ACC112 (cell line): ENCODE measurements at regions not wholly inside any gene's neighbourhood (a gene's known extent, or its start where the extent isn't known, plus 50 kb on each side); places are given as distances from the start of the nearest gene placed in this dataset.
A peak's percentile ranks its signal among the peaks of the same experiment; 100 is the strongest.

ENCODE experiments used
- H2AFZ ChIP-seq: fragments of 200-600 bp; sonication (generic); one replicate; pipeline ENCODE4 v1.6.0; 2017; ENCODE audit warnings: antibody characterized with exemption, low read length; ENCODE audit not compliant: unreplicated experiment
- H3K27ac ChIP-seq: fragments of 200-600 bp; sonication (generic); 2 replicates; pipeline ENCODE4 v1.5.1; 2014; ENCODE audit warnings: low read depth, mild to moderate bottlenecking, antibody characterized with exemption, low read length, moderate library complexity
- H3K27me3 ChIP-seq: fragments of 200-600 bp; sonication (generic); 2 replicates; pipeline ENCODE4 v1.6.1; 2014; ENCODE audit warnings: mild to moderate bottlenecking, antibody characterized with exemption, low read length, moderate library complexity, mixed read lengths; ENCODE audit not compliant: insufficient read depth
- H3K36me3 ChIP-seq: fragments of 200-600 bp; sonication (generic); 2 replicates; pipeline ENCODE4 v1.6.1; 2016; ENCODE audit warnings: mild to moderate bottlenecking, antibody characterized with exemption, low read length, moderate library complexity, mixed read lengths; ENCODE audit not compliant: insufficient read depth
- H3K4me1 ChIP-seq: fragments of 200-600 bp; sonication (generic); one replicate; pipeline ENCODE4 v1.6.1; 2016; ENCODE audit warnings: low read length, mixed read lengths; ENCODE audit not compliant: insufficient read depth, unreplicated experiment, control insufficient read depth
- H3K4me3 ChIP-seq: fragments of 200-600 bp; sonication (generic); 2 replicates; pipeline ENCODE4 v1.5.1; 2014; ENCODE audit warnings: mild to moderate bottlenecking, low read depth, low read length
- H3K79me2 ChIP-seq: fragments of 200-600 bp; sonication (generic); one replicate; pipeline ENCODE4 v1.6.0; 2016; ENCODE audit warnings: low read length; ENCODE audit not compliant: control insufficient read depth, unreplicated experiment, insufficient read depth

DNA sequence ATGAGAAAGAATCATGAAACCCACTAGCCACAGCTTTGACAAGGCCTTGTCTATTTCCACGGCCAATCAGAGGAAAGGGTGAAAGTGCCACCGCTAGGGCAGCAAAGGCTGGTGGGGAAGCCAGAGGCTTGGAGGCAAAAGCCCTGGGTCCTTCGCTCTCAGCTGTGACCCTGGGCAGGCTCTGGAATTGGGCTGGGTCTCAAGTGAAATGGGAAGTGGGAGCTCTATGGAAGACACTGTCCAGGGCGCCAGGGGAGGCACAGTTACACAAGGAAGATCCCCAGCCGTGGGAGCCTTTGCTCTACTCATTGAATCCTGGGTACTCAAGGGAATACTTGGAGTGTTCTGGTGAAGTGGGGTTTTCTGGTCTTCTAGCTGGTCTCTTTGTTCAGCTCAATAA lies 136.2 kb downstream of the ASB7 start:
- H3K27me3 ChIP-seq: no peaks in the 10 kb centered on the region
- no peak overlapping the region for H2AFZ ChIP-seq
- H3K4me1 ChIP-seq: peaks cover 3% of the 10 kb centered on the region
- no peaks in the 10 kb centered on the region for H3K79me2 ChIP-seq
- H3K4me3 ChIP-seq: no peak overlapping the region
- H3K36me3 ChIP-seq: no peaks in the 10 kb centered on the region
- H3K27ac ChIP-seq: no peak overlapping the region

DNA sequence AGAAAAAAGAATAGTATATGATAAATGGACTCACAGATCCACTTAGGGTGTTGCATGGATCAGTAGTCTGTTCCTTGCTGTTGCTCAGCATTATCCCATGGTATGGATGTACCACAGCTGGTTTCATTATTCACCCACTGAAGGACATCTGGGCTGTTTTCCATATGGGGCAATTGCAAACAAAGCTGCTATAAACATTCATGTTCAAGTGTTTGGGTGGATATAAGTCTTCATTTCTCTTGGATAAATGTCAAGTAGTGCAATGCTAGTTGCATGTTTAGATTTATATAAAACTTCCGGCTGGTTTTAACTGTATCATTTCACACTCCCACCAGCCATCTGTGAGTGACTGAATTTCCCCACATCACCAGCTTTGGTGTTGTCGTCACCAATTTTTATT lies 137.7 kb downstream of the ASB7 start:
- H2AFZ ChIP-seq: no peak overlapping the region
- H3K36me3 ChIP-seq: no peaks in the 10 kb centered on the region
- no peaks in the 10 kb centered on the region for H3K27me3 ChIP-seq
- no peaks in the 10 kb centered on the region for H3K4me1 ChIP-seq
- H3K27ac ChIP-seq: no peak overlapping the region
- no peaks in the 10 kb centered on the region for H3K79me2 ChIP-seq
- H3K4me3 ChIP-seq: no peak overlapping the region

DNA sequence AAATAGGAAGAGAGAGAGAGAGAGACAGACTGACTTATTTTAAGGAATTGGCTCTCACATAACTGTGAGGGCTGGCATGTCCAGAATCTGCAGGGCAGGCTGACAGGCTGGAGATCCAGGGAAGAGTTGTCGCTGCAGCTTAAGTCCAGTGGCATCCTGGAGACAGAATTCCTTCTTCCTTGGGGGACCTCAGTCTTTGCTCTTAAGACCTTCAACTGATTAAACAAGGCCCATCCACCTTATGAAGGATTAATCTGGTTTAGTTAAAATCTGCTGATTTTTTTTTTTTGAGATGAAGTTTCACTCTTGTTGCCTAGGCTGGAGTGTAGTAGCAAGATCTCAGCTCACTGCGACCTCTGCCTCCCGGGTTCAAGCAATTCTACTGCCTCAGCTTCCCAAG lies 128.0 kb upstream of the ALDH1A3 start:
- Histone ChIP-seq H3K4me3 (no peak overlapping the region), H2AFZ (no peak overlapping the region), H3K36me3 (0 out of 2 replicates have a peak, but pooled peaks cover 3% of the 10 kb centered on the region), H3K79me2 (no peaks in the 10 kb centered on the region), H3K27ac (no peak overlapping the region), H3K27me3 (no peaks in the 10 kb centered on the region), H3K4me1 (no peaks in the 10 kb centered on the region)

DNA sequence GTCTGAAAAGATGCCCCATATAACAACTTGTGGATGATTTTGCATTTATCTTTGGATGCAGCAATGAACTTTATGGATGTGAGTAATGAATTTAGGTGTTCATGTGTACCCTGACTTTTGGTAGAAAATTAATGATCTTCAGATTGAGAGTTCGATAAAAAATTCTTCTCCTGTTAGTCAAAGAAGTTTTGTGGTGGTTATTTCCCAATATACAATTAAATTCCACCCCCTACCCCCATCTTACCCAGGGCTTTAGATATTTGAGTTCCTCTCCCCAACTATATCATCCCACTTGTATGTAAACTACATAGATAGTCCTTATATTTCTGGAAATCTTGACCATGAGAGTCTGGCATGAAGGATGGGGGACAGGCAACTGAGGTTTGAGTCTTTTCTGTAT lies 126.1 kb upstream of the ALDH1A3 start:
- Histone ChIP-seq H3K4me3 (no peak overlapping the region), H3K27me3 (no peaks in the 10 kb centered on the region), H2AFZ (no peak overlapping the region), H3K79me2 (no peaks in the 10 kb centered on the region), H3K27ac (no peak overlapping the region), H3K4me1 (peaks cover 6% of the 10 kb centered on the region), H3K36me3 (no peaks in the 10 kb centered on the region)

DNA sequence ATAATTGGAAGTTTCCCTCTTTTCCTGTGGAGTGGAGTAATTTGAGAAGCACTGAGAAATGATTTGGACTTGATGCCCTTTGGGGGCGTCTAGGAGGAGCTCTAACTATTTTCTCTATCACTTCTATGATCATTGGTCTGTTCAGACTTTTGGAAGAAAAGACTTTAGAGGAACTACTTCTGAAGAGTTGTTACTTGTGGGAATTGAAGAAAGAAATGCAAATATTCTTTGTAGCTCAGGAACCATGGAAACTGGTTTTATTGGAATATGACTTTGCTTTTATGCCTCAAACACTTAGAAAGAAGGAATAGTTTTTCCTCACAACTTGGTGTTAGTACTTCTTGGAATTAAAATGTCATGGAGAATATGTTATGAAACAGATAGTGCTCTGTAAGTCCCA lies 122.0 kb upstream of the ALDH1A3 start:
- H3K4me1 ChIP-seq: peaks cover 25% of the 10 kb centered on the region
- no peaks in the 10 kb centered on the region for H3K36me3 ChIP-seq
- no peak overlapping the region for H3K4me3 ChIP-seq
- no peaks in the 10 kb centered on the region for H3K27me3 ChIP-seq
- no peak overlapping the region for H3K27ac ChIP-seq
- H3K79me2 ChIP-seq: no peaks in the 10 kb centered on the region
- H2AFZ ChIP-seq: no peak overlapping the region

DNA sequence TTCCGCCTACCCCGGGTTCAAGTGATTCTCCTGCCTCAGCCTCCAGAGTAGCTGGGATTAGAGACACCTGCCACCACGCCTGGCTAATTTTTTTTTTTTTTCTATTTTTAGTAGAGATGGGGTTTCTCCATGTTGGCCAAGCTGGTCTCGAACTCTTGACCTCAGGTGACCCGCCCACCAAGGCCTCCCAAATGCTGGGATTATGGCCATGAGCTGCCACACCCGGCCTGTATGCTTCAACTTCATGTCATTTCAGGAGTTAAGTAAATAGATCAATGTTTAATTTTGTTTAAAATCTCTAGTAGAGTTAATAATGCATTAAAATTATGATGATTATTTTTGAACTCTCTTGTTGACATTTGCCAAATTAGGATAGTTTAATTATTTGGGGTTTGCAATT lies 121.1 kb upstream of the ALDH1A3 start:
- no peaks in the 10 kb centered on the region for H3K36me3 ChIP-seq
- H3K27me3 ChIP-seq: no peaks in the 10 kb centered on the region
- no peak overlapping the region for H3K4me3 ChIP-seq
- no peaks in the 10 kb centered on the region for H3K79me2 ChIP-seq
- H3K4me1 ChIP-seq: peaks cover 30% of the 10 kb centered on the region
- peak overlapping the region; percentile 46 for H3K27ac ChIP-seq
- peak overlapping the region; percentile 90 for H2AFZ ChIP-seq

DNA sequence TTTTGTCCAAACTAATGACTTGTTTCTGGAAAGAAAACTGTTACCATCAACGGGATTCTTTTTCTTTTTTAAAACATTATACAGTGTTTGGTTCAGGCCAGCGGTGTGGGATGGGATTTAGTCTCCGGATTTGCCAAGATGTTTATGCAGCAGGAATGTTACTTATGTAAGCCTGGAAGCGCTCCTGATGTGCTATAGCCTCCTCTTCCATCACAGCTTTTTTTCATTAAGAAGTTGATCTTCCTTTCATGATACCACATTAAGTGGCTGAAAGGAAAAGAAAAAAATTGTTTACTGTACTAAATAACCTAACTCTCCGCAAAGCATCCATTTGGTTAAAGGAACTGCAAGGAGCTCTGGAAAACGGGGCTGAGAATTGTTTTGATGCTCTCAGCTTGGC lies 120.5 kb upstream of the ALDH1A3 start:
- Histone ChIP-seq H3K27me3 (no peaks in the 10 kb centered on the region), H2AFZ (peak overlapping the region; percentile 90), H3K4me3 (peak overlapping the region; percentile 40), H3K4me1 (peaks cover 36% of the 10 kb centered on the region), H3K27ac (peak overlapping the region; percentile 46), H3K36me3 (no peaks in the 10 kb centered on the region), H3K79me2 (no peaks in the 10 kb centered on the region)

DNA sequence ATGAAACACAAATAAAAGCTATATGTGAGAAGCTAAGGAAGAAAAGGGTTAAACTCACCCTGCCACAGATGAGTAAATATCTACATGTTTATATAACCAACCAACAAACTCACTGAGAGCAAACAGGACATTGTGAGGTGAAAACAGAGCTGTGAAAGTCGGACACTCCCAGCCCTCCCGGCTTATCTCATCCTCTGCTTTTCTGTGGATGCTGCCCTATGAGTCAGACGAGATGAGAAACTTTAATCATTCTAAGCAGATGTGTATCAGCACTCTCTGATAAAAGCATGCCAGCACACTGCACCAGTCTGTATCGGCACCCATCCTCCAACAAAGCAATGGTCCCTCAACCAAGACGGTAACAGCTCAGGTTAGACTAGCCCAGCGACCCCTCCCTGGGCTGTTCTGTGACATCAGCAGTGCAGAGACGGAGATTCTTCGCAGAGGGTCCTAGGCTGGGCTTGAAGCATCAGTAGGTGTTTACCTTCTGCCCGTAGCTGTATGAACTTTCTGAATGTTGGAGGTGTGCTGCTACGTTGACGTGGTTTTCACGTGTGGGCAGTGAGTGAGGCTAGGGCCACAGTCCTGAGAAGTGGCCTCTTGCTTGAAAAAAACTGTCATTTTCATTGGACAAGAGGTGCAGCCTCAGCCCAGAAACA lies 119.8 kb upstream of the ALDH1A3 start:
- Histone ChIP-seq H3K4me1 (peaks cover 37% of the 10 kb centered on the region), H3K79me2 (no peaks in the 10 kb centered on the region), H3K27me3 (no peaks in the 10 kb centered on the region), H3K4me3 (peak overlapping the region; percentile 40), H2AFZ (peak overlapping the region; percentile 90), H3K36me3 (no peaks in the 10 kb centered on the region), H3K27ac (peak overlapping the region; percentile 46)

DNA sequence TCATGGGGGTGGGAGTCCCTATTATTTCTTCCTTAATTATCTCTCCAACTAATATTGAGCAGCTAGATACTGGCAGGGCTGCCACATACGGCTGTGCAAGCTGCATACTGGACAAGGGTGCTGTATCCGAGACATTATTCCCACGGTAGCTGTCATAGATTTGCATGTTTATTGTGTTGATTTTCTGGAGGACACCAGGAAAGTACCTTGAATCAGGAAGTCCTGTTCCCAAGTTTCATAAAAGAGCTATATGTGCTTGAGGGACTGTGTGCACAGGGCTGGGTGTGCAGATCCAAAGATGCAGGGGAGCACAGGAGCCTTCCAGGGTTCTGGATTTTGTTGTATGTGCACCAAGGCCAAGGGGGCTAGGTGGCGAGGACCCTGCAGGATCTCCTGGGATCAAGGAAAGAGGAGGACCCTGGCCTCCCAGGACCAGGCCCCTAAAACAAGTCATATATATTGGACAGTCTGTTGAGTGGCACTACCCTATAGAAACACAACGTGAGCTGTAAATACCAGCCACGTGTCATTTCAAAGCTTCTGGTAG lies 119.2 kb upstream of the ALDH1A3 start:
- Histone ChIP-seq H3K4me1 (peaks cover 43% of the 10 kb centered on the region), H3K27me3 (no peaks in the 10 kb centered on the region), H3K79me2 (no peaks in the 10 kb centered on the region), H3K27ac (no peak overlapping the region), H3K4me3 (no peak overlapping the region), H3K36me3 (no peaks in the 10 kb centered on the region), H2AFZ (no peak overlapping the region)

DNA sequence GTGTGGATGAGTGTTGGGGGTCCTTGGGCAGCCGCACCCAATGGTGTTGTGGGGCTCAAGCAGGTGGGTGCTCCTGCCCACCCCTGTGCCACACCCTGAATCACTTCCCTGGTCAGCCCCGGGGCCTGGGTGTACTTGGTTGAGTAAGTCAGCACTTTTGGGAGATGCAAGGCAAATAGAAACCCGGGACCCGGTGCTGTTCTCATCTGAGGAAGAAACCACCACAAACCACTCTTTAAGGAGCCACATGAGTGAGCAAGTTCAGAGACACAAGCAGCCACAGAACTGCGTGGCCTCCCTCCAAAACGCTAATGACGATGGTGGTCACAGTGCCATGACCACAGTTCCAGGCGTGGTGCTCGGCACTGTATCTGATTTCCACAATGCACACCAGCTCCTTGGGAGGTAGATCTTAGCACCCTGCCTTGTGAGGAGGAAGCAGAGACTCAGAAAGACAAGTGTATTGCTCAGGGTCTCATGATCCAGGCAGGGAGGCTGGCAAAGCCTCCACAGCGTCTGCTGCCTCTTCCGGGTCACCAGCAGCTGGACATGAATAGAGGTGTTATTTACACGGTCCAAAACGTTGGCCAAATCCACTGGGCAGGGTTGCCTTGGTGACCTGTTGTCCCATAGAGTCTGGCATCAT lies 118.2 kb upstream of the ALDH1A3 start:
- Histone ChIP-seq H3K79me2 (no peaks in the 10 kb centered on the region), H3K4me1 (peaks cover 43% of the 10 kb centered on the region), H3K27ac (no peak overlapping the region), H3K36me3 (no peaks in the 10 kb centered on the region), H3K27me3 (no peaks in the 10 kb centered on the region), H2AFZ (no peak overlapping the region), H3K4me3 (no peak overlapping the region)

DNA sequence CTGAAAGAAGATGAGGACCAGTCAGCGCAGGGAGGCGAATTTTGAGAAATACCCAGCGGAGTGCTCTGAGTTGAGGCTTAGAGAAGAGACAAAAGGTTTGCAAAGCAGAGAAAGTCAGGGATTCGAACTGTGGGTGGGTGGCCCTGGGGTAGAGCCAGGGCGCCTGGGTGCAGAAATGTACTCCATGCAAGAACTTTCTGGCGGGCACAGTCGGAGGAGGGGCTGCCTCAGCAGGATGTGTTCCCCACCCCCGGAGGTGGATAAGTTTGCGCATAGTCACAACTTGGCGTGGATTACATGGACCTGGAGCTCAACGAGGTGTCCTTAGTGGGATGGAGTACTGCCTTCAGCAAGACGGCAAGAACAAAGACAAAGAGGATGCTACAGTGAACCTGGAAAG lies 117.3 kb upstream of the ALDH1A3 start:
- H3K27ac ChIP-seq: no peak overlapping the region
- no peak overlapping the region for H2AFZ ChIP-seq
- H3K36me3 ChIP-seq: no peaks in the 10 kb centered on the region
- H3K4me3 ChIP-seq: no peak overlapping the region
- peaks cover 43% of the 10 kb centered on the region for H3K4me1 ChIP-seq
- no peaks in the 10 kb centered on the region for H3K79me2 ChIP-seq
- no peaks in the 10 kb centered on the region for H3K27me3 ChIP-seq
